ENCODE measurements at regions not wholly inside any gene's neighbourhood (a gene's known extent, or its start where the extent isn't known, plus 50 kb on each side); places are given as distances from the start of the nearest gene placed in this dataset.

- TF ChIP-seq POLR2AphosphoS5 (IDR thresholded peaks at IDR 0.05; ENCODE audit: low read depth, low read length) (no peak), SIN3A (IDR thresholded peaks at IDR 0.05; ENCODE audit: borderline replicate concordance, insufficient read depth, low read length) (no peak), FOXP2 (optimal IDR thresholded peaks at IDR 0.05; ENCODE audit: borderline replicate concordance, extremely low read depth, extremely low read length, insufficient read depth) (no peak)
Measured at GRCh38 chr1:99456536-99456935, 189.4 kb upstream of the PALMD start.
